H9 (cell line): ENCODE measurements at regions not wholly inside any gene's neighbourhood (a gene's known extent, or its start where the extent isn't known, plus 50 kb on each side); places are given as distances from the start of the nearest gene placed in this dataset.

Experiments used
- DNase-seq: peaks from one replicate; pipeline ENCODE4 v3.0.0-alpha.2; 2017
- H2AFZ ChIP-seq: one replicate; pipeline ENCODE4 v1.6.1; 2013; ENCODE audit warnings: mild to moderate bottlenecking, low read length, control low read depth, moderate library complexity
- H2AK5ac ChIP-seq: 2 replicates; pipeline ENCODE4 v1.6.1; 2013; ENCODE audit warnings: low read length, control low read depth, mixed read lengths; ENCODE audit not compliant: insufficient read length
- H2BK120ac ChIP-seq: one replicate; pipeline ENCODE4 v1.6.1; 2013; ENCODE audit warnings: low read depth, mild to moderate bottlenecking, low read length, control low read depth, inconsistent platforms; ENCODE audit not compliant: poor library complexity, severe bottlenecking
- H2BK12ac ChIP-seq: 2 replicates; pipeline ENCODE4 v1.6.1; 2013; ENCODE audit warnings: low read length, control low read depth, mixed read lengths, low read depth; ENCODE audit not compliant: insufficient read length
- H2BK15ac ChIP-seq: 2 replicates; pipeline ENCODE4 v1.6.1; 2013; ENCODE audit warnings: low read depth, low read length, control low read depth
- H2BK20ac ChIP-seq: one replicate; pipeline ENCODE4 v1.6.1; 2013; ENCODE audit warnings: low read depth, mild to moderate bottlenecking, low read length, control low read depth, inconsistent platforms; ENCODE audit not compliant: poor library complexity, severe bottlenecking
- H2BK5ac ChIP-seq: 2 replicates; pipeline ENCODE4 v1.6.1; 2013; ENCODE audit warnings: low read length, control low read depth, mixed read lengths; ENCODE audit not compliant: insufficient read length
- H3K14ac ChIP-seq: 2 replicates; pipeline ENCODE4 v1.6.1; 2013; ENCODE audit warnings: low read length, control low read depth; ENCODE audit not compliant: insufficient read depth
- H3K18ac ChIP-seq: 2 replicates; pipeline ENCODE4 v1.6.1; 2013; ENCODE audit warnings: low read depth, mild to moderate bottlenecking, mixed read lengths, low read length, control low read depth; ENCODE audit not compliant: insufficient read length
- H3K23ac ChIP-seq: 2 replicates; pipeline ENCODE4 v1.6.1; 2013; ENCODE audit warnings: low read length, control low read depth, mixed read lengths, low read depth; ENCODE audit not compliant: insufficient read length
- H3K23me2 ChIP-seq: 2 replicates; pipeline ENCODE4 v1.6.1; 2013; ENCODE audit warnings: low read depth, mild to moderate bottlenecking, mixed read lengths, low read length, control low read depth; ENCODE audit not compliant: insufficient read length, poor library complexity, severe bottlenecking
- H3K27ac ChIP-seq: 2 replicates; pipeline ENCODE4 v1.5.1; 2013; ENCODE audit warnings: low read length, control low read depth, mixed read lengths, low read depth; ENCODE audit not compliant: insufficient read length
- H3K27me3 ChIP-seq: 2 replicates; pipeline ENCODE4 v1.6.1; 2013; ENCODE audit warnings: low read length, control low read depth, inconsistent platforms; ENCODE audit not compliant: insufficient read depth
- H3K4ac ChIP-seq: 2 replicates; pipeline ENCODE4 v1.6.1; 2013; ENCODE audit warnings: low read depth, mild to moderate bottlenecking, control low read depth, inconsistent platforms, low read length, moderate library complexity
- H3K4me1 ChIP-seq: 2 replicates; pipeline ENCODE4 v1.6.1; 2013; ENCODE audit warnings: low read length, control low read depth, inconsistent platforms; ENCODE audit not compliant: insufficient read depth
- H3K4me2 ChIP-seq: 2 replicates; pipeline ENCODE4 v1.6.1; 2013; ENCODE audit warnings: low read length, control low read depth, mixed read lengths; ENCODE audit not compliant: insufficient read length, insufficient read depth
- H3K56ac ChIP-seq: 2 replicates; pipeline ENCODE4 v1.6.1; 2013; ENCODE audit warnings: low read depth, mild to moderate bottlenecking, mixed read lengths, low read length, control low read depth; ENCODE audit not compliant: insufficient read length
- H3K79me1 ChIP-seq: 2 replicates; pipeline ENCODE4 v1.6.1; 2013; ENCODE audit warnings: low read depth, mild to moderate bottlenecking, moderate library complexity, low read length, control low read depth, inconsistent platforms; ENCODE audit not compliant: insufficient read depth, poor library complexity, severe bottlenecking
- H3K79me2 ChIP-seq: 2 replicates; pipeline ENCODE4 v1.6.1; 2013; ENCODE audit warnings: low read length, control low read depth, inconsistent platforms; ENCODE audit not compliant: insufficient read depth
- H3K9ac ChIP-seq: 2 replicates; pipeline ENCODE4 v1.6.1; 2013; ENCODE audit warnings: low read length, control low read depth, mixed read lengths; ENCODE audit not compliant: insufficient read length; ENCODE audit errors: extremely low read depth
- H3K9me3 ChIP-seq: one replicate; pipeline ENCODE4 v1.6.1; 2013; ENCODE audit warnings: low read depth, low read length, inconsistent platforms; ENCODE audit not compliant: control insufficient read depth
- H3T11ph ChIP-seq: one replicate; pipeline ENCODE4 v1.6.1; 2013; ENCODE audit warnings: mild to moderate bottlenecking, low read length, control low read depth, inconsistent platforms
- H4K20me1 ChIP-seq: one replicate; pipeline ENCODE4 v1.6.1; 2013; ENCODE audit not compliant: control insufficient read depth, insufficient read length, insufficient read depth
- H4K5ac ChIP-seq: 2 replicates; pipeline ENCODE4 v1.6.1; 2013; ENCODE audit warnings: low read depth, mild to moderate bottlenecking, mixed read lengths, low read length, control low read depth; ENCODE audit not compliant: insufficient read length
- H4K8ac ChIP-seq: replicated peaks from 2 replicates; pipeline ENCODE4 v1.6.1; 2013; ENCODE audit warnings: low read length, control low read depth, mixed read lengths, low read depth; ENCODE audit not compliant: insufficient read length
- H4K91ac ChIP-seq: 2 replicates; pipeline ENCODE4 v1.6.1; 2013; ENCODE audit warnings: low read depth, mild to moderate bottlenecking, moderate library complexity, mixed read lengths, low read length, control low read depth; ENCODE audit not compliant: insufficient read length
- H3K27ac Mint-ChIP-seq, 3 experiments: 2 replicates in 2 of 3; 3 replicates in 1 of 3; pipeline ENCODE4 v1.8.0; 2020 to 2021; ENCODE audit warnings: mixed read lengths in 3 of 3, mild to moderate bottlenecking in 1 of 3, moderate library complexity in 1 of 3
- H3K27me3 Mint-ChIP-seq: 2 replicates; pipeline ENCODE4 v1.8.0; 2021; ENCODE audit warnings: low read depth, mild to moderate bottlenecking, moderate library complexity, mixed read lengths
- H3K36me3 Mint-ChIP-seq, 3 experiments: 2 replicates in 2 of 3; 3 replicates in 1 of 3; pipeline ENCODE4 v1.8.0; 2020 to 2021; ENCODE audit warnings: low read depth in 3 of 3, mixed read lengths in 3 of 3; ENCODE audit not compliant: insufficient read depth in 1 of 3
- H3K4me1 Mint-ChIP-seq, 2 experiments: 2 replicates each; pipeline ENCODE4 v1.8.0; 2020; ENCODE audit warnings: mixed read lengths in 2 of 2
- H3K4me3 Mint-ChIP-seq, 2 experiments: 2 replicates in 1 of 2; 3 replicates in 1 of 2; pipeline ENCODE4 v1.8.0; 2020 to 2021; ENCODE audit warnings: mild to moderate bottlenecking in 2 of 2, mixed read lengths in 2 of 2, moderate library complexity in 1 of 2
- H3K9me3 Mint-ChIP-seq, 2 experiments: 2 replicates in 1 of 2; 3 replicates in 1 of 2; pipeline ENCODE4 v1.8.0; 2020; ENCODE audit warnings: mild to moderate bottlenecking in 2 of 2, mixed read lengths in 2 of 2, moderate library complexity in 1 of 2
- CTCF ChIP-seq: fragments of 200-600 bp; sonication (generic); conservative IDR thresholded peaks from 3 replicates; pipeline ENCODE4 v1.8.0; 2021; ENCODE audit warnings: antibody characterized with exemption, mild to moderate bottlenecking
- WGBS: extraction: QIAGEN DNeasy Blood & Tissue Kit; methylation state at CpG from one replicate; pipeline ENCODE4 v1.1.7; 2013; ENCODE audit warnings: missing lambda C conversion rate, low lambda C conversion rate, mixed read lengths; ENCODE audit not compliant: insufficient read length; ENCODE audit errors: extremely low coverage; 5-methylcytosine and 5-hydroxymethylcytosine counted together

GRCh38 chr2:123245156-123245555 is 779.9 kb upstream of the CNTNAP5 start:
- H3K56ac ChIP-seq: no peak overlapping the region
- H3K9me3 Mint-ChIP-seq: peaks cover 10 to 15% of the 10 kb centered on the region in 2 experiments
- peaks cover 0 to 7% (median 0%) of the 10 kb centered on the region in 3 experiments; a peak in 3 of 7 replicates for H3K36me3 Mint-ChIP-seq
- no peak overlapping the region for H3K27ac ChIP-seq
- no peak overlapping the region for H2BK5ac ChIP-seq
- no peak overlapping the region for H2AK5ac ChIP-seq
- no peak overlapping the region for H4K8ac ChIP-seq
- no peaks in the 10 kb centered on the region for H3K79me2 ChIP-seq
- no peaks in the 10 kb centered on the region; the same call in 1 of the 2 replicates for H3K27me3 Mint-ChIP-seq
- H3K23me2 ChIP-seq: no peaks in the 10 kb centered on the region
- H3K4ac ChIP-seq: no peak overlapping the region
- no peak overlapping the region for H3K4me2 ChIP-seq
- H2BK12ac ChIP-seq: no peak overlapping the region
- H3T11ph ChIP-seq: no peak overlapping the region
- H4K20me1 ChIP-seq: no peaks in the 10 kb centered on the region
- H2BK120ac ChIP-seq: no peak overlapping the region
- H2BK20ac ChIP-seq: no peak overlapping the region
- H4K5ac ChIP-seq: no peak overlapping the region
- no peak overlapping the region for H4K91ac ChIP-seq
- H3K23ac ChIP-seq: no peak overlapping the region
- H3K79me1 ChIP-seq: no peaks in the 10 kb centered on the region
- H3K4me1 ChIP-seq: no peaks in the 10 kb centered on the region
- H3K4me3 Mint-ChIP-seq: no peak overlapping the region
- no peak overlapping the region for H3K9ac ChIP-seq
- no peaks in the 10 kb centered on the region for H3K27me3 ChIP-seq
- no peaks in the 10 kb centered on the region for H3K9me3 ChIP-seq
- no peak overlapping the region for H2AFZ ChIP-seq
- H3K4me1 Mint-ChIP-seq: no peaks in the 10 kb centered on the region
- no peak overlapping the region for H2BK15ac ChIP-seq
- H3K27ac Mint-ChIP-seq: peak overlapping the region in 1 of 3 experiments; percentile 48; a peak in 2 of 7 replicates
- WGBS: no CpG with 5 or more reads among the region's 3 CpGs
- no peak overlapping the region for H3K14ac ChIP-seq
- no peak overlapping the region for H3K18ac ChIP-seq
- no peak for TF ChIP-seq CTCF
- no peak for DNase-seq
